ENCODE measurements at regions not wholly inside any gene's neighbourhood (a gene's known extent, or its start where the extent isn't known, plus 50 kb on each side); places are given as distances from the start of the nearest gene placed in this dataset.

- WGBS, 5 donors = 58 to 75% (median 68%) methylated on average over 5 of the region's 5 CpGs
Observed at GRCh38 chr13:40255551-40255950, 410.9 kb downstream of the FOXO1 start.

GRCh38 chr13:40259899-40260298, 406.5 kb downstream of the FOXO1 start:
- intact Hi-C loops (cut with DNase I; ENCODE audit: low total_unique reads) = no loop called here
- H3K27me3 ChIP-seq (replicated peaks in 1 of 7) = no peaks in the 10 kb centered on the region
- no peak overlapping the region for H3K4me3 ChIP-seq
- TF ChIP-seq CTCF (IDR thresholded peaks at IDR 0.05 in 8 of 11, conservative IDR thresholded peaks at IDR 0.05 in 3 of 11) = no peak
- TF ChIP-seq POLR2A (IDR thresholded peaks at IDR 0.05) = no peak
- TF ChIP-seq POLR2AphosphoS5 (IDR thresholded peaks at IDR 0.05) = no peak
- WGBS, 5 donors = 85 to 97% (median 90%) methylated on average over 1 of the region's 1 CpG
- H3K27ac ChIP-seq = no peak overlapping the region
- H3K36me3 ChIP-seq = no peaks in the 10 kb centered on the region
- H3K9me3 ChIP-seq = no peaks in the 10 kb centered on the region
- DNase-seq = no peak
- peaks cover 0 to 8% (median 0%) of the 10 kb centered on the region in 6 donors for H3K4me1 ChIP-seq

More at GRCh38 chr13:40255551-40255950, 410.9 kb downstream of the FOXO1 start:
- H3K36me3 ChIP-seq = no peaks in the 10 kb centered on the region
- H3K4me1 ChIP-seq = peaks cover 0 to 15% (median 8%) of the 10 kb centered on the region in 6 donors
- H3K27me3 ChIP-seq (replicated peaks in 1 of 7) = no peaks in the 10 kb centered on the region
- intact Hi-C loops (cut with DNase I; ENCODE audit: low total_unique reads) = no loop called here
- H3K9me3 ChIP-seq = no peaks in the 10 kb centered on the region
- no peak for DNase-seq
- TF ChIP-seq CTCF (IDR thresholded peaks at IDR 0.05 in 8 of 11, conservative IDR thresholded peaks at IDR 0.05 in 3 of 11) (no peak), POLR2A (IDR thresholded peaks at IDR 0.05) (no peak), POLR2AphosphoS5 (IDR thresholded peaks at IDR 0.05) (no peak)
- H3K4me3 ChIP-seq = no peak overlapping the region
- H3K27ac ChIP-seq = no peak overlapping the region

- TF ChIP-seq POLR2A (IDR thresholded peaks at IDR 0.05) (no peak), POLR2AphosphoS5 (IDR thresholded peaks at IDR 0.05) (no peak), CTCF (IDR thresholded peaks at IDR 0.05 in 8 of 11, conservative IDR thresholded peaks at IDR 0.05 in 3 of 11) (no peak)
- Histone ChIP-seq H3K27me3 (replicated peaks in 1 of 7) (no peaks in the 10 kb centered on the region), H3K4me3 (no peak overlapping the region), H3K9me3 (no peaks in the 10 kb centered on the region), H3K27ac (no peak overlapping the region), H3K4me1 (no peaks in the 10 kb centered on the region), H3K36me3 (no peaks in the 10 kb centered on the region)
- intact Hi-C loops (cut with DNase I; ENCODE audit: low total_unique reads) = no loop called here
- 82 to 88% (median 83%) methylated on average over 4 of the region's 4 CpGs for WGBS, 5 donors
- no peak for DNase-seq
Observed at GRCh38 chr13:40261336-40261735, 405.1 kb downstream of the FOXO1 start.

GRCh38 chr13:40261947-40262346, 404.5 kb downstream of the FOXO1 start:
- intact Hi-C loops (cut with DNase I; ENCODE audit: low total_unique reads) = no loop called here
- no peak overlapping the region for H3K27ac ChIP-seq
- no peaks in the 10 kb centered on the region for H3K27me3 ChIP-seq (replicated peaks in 1 of 7)
- H3K4me3 ChIP-seq = no peak overlapping the region
- TF ChIP-seq POLR2AphosphoS5 (IDR thresholded peaks at IDR 0.05) (no peak), CTCF (IDR thresholded peaks at IDR 0.05 in 8 of 11, conservative IDR thresholded peaks at IDR 0.05 in 3 of 11) (no peak), POLR2A (IDR thresholded peaks at IDR 0.05) (no peak)
- H3K36me3 ChIP-seq = no peaks in the 10 kb centered on the region
- H3K9me3 ChIP-seq = no peaks in the 10 kb centered on the region
- WGBS, 5 donors = 91 to 98% (median 97%) methylated on average over 2 of the region's 2 CpGs
- DNase-seq = no peak
- no peaks in the 10 kb centered on the region for H3K4me1 ChIP-seq
